ENCODE measurements at regions not wholly inside any gene's neighbourhood (a gene's known extent, or its start where the extent isn't known, plus 50 kb on each side); places are given as distances from the start of the nearest gene placed in this dataset.
"Not testable (repeated sequence)": the region's sequence is repeated elsewhere in the genome, so short reads cannot be mapped to it uniquely, and the experiment has no call there.

GRCh38 chr11:110347660-110348059 is 51.2 kb upstream of the RDX start:
- Histone ChIP-seq H3K4me1 (ENCODE audit: control insufficient read depth, extremely low read depth, insufficient read depth, low read length) (no peaks in the 10 kb centered on the region), H3K4me3 (replicated peaks in 1 of 4; ENCODE audit: control extremely low read depth in 1 of 4, insufficient read depth in 1 of 4, low read depth in 3 of 4, low read length in 4 of 4) (no peak overlapping the region), H2AFZ (ENCODE audit: low read length) (no peak overlapping the region), H3K4me2 (ENCODE audit: extremely low read depth, insufficient read depth, low read length) (no peak overlapping the region), H3K79me2 (ENCODE audit: control insufficient read depth, insufficient read depth, low read length) (no peaks in the 10 kb centered on the region), H4K20me1 (ENCODE audit: control insufficient read depth, extremely low read depth, insufficient read depth, low read length) (no peaks in the 10 kb centered on the region), H3K9me3 (ENCODE audit: control insufficient read depth, insufficient read depth, low read depth, low read length) (no peaks in the 10 kb centered on the region), H3K27ac (ENCODE audit: insufficient read depth, low read length) (no peak overlapping the region), H3K9ac (ENCODE audit: insufficient read depth, low read length) (no peak overlapping the region), H3K27me3 (ENCODE audit: control insufficient read depth, insufficient read depth, low read length) (no peaks in the 10 kb centered on the region), H3K36me3 (ENCODE audit: control insufficient read depth, insufficient read depth, low read length) (no peaks in the 10 kb centered on the region)
- no peak for DNase-seq (ENCODE audit: low read depth in 2 of 2)
- TF ChIP-seq EZH2 (IDR thresholded peaks at IDR 0.05; ENCODE audit: low read length, missing control alignments) (no peak), CTCF (conservative IDR thresholded peaks at IDR 0.05 in 1 of 2, IDR thresholded peaks at IDR 0.05 in 1 of 2; ENCODE audit: low read depth in 1 of 2, low read length in 2 of 2) (no peak)

GRCh38 chr11:110349138-110349996 is 53.0 kb upstream of the RDX start:
- H3K9ac ChIP-seq (ENCODE audit: insufficient read depth, low read length): no peak overlapping the region
- H3K4me1 ChIP-seq (ENCODE audit: control insufficient read depth, extremely low read depth, insufficient read depth, low read length): no peaks in the 10 kb centered on the region
- no peaks in the 10 kb centered on the region for H3K79me2 ChIP-seq (ENCODE audit: control insufficient read depth, insufficient read depth, low read length)
- no peak overlapping the region for H3K4me3 ChIP-seq (replicated peaks in 1 of 4; ENCODE audit: control extremely low read depth in 1 of 4, insufficient read depth in 1 of 4, low read depth in 3 of 4, low read length in 4 of 4)
- no peak overlapping the region for H3K4me2 ChIP-seq (ENCODE audit: extremely low read depth, insufficient read depth, low read length)
- H3K27me3 ChIP-seq (ENCODE audit: control insufficient read depth, insufficient read depth, low read length): no peaks in the 10 kb centered on the region
- H3K36me3 ChIP-seq (ENCODE audit: control insufficient read depth, insufficient read depth, low read length): no peaks in the 10 kb centered on the region
- H4K20me1 ChIP-seq (ENCODE audit: control insufficient read depth, extremely low read depth, insufficient read depth, low read length): no peaks in the 10 kb centered on the region
- no peak overlapping the region for H3K27ac ChIP-seq (ENCODE audit: insufficient read depth, low read length)
- H3K9me3 ChIP-seq (ENCODE audit: control insufficient read depth, insufficient read depth, low read depth, low read length): no peaks in the 10 kb centered on the region
- H2AFZ ChIP-seq (ENCODE audit: low read length): no peak overlapping the region
- TF ChIP-seq CTCF (conservative IDR thresholded peaks at IDR 0.05 in 1 of 2, IDR thresholded peaks at IDR 0.05 in 1 of 2; ENCODE audit: low read depth in 1 of 2, low read length in 2 of 2) (no peak), EZH2 (IDR thresholded peaks at IDR 0.05; ENCODE audit: low read length, missing control alignments) (no peak)
- peak in 1 of 2 donors; percentile 61 for DNase-seq (ENCODE audit: low read depth in 2 of 2)

- H3K79me2 ChIP-seq (ENCODE audit: control insufficient read depth, insufficient read depth, low read length); H3K4me1 ChIP-seq (ENCODE audit: control insufficient read depth, extremely low read depth, insufficient read depth, low read length); H3K27me3 ChIP-seq (ENCODE audit: control insufficient read depth, insufficient read depth, low read length); H3K9ac ChIP-seq (ENCODE audit: insufficient read depth, low read length); H2AFZ ChIP-seq (ENCODE audit: low read length); DNase-seq (ENCODE audit: low read depth in 2 of 2); H4K20me1 ChIP-seq (ENCODE audit: control insufficient read depth, extremely low read depth, insufficient read depth, low read length); H3K9me3 ChIP-seq (ENCODE audit: control insufficient read depth, insufficient read depth, low read depth, low read length); H3K4me2 ChIP-seq (ENCODE audit: extremely low read depth, insufficient read depth, low read length); H3K27ac ChIP-seq (ENCODE audit: insufficient read depth, low read length); H3K4me3 ChIP-seq (replicated peaks in 1 of 4; ENCODE audit: control extremely low read depth in 1 of 4, insufficient read depth in 1 of 4, low read depth in 3 of 4, low read length in 4 of 4); H3K36me3 ChIP-seq (ENCODE audit: control insufficient read depth, insufficient read depth, low read length): not testable (repeated sequence)
Observed at GRCh38 chr11:110349997-110350383, 53.6 kb upstream of the RDX start.
